ENCODE measurements at regions not wholly inside any gene's neighbourhood (a gene's known extent, or its start where the extent isn't known, plus 50 kb on each side); places are given as distances from the start of the nearest gene placed in this dataset.

- TF ChIP-seq ZFP3 (CRISPR knock-in tag; IDR thresholded peaks at IDR 0.05) = no peak
- no peak for TF ChIP-seq CREB5 (CRISPR knock-in tag; IDR thresholded peaks at IDR 0.05; ENCODE audit: low read depth)
- TF ChIP-seq ZNF70 (CRISPR knock-in tag; IDR thresholded peaks at IDR 0.05) = no peak
These were observed 120.7 kb upstream of the MAF start for GRCh38 chr16:79721270-79721669.
